ENCODE measurements at regions not wholly inside any gene's neighbourhood (a gene's known extent, or its start where the extent isn't known, plus 50 kb on each side); places are given as distances from the start of the nearest gene placed in this dataset.

DNA sequence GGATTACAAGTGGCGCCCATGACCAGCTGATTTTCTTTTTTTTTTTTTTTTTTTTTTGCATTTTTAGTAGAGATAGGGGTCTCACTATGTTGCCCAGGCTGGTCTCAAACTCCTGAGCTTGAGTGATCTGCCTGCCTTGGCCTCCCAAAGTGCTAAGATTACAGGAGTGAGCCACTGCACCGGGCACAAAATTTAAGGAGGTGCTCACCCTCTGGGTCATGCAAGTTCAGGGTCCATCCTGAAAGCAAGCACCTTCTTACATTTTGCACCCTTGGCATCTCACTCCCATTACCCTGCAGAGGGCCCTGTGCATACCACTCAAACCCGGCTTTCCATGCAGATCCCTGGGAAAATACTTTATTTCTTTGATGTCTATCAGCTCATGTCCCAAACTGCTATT is 95.6 kb upstream of the ADRA1B start:
- TF ChIP-seq, protein P1, sequence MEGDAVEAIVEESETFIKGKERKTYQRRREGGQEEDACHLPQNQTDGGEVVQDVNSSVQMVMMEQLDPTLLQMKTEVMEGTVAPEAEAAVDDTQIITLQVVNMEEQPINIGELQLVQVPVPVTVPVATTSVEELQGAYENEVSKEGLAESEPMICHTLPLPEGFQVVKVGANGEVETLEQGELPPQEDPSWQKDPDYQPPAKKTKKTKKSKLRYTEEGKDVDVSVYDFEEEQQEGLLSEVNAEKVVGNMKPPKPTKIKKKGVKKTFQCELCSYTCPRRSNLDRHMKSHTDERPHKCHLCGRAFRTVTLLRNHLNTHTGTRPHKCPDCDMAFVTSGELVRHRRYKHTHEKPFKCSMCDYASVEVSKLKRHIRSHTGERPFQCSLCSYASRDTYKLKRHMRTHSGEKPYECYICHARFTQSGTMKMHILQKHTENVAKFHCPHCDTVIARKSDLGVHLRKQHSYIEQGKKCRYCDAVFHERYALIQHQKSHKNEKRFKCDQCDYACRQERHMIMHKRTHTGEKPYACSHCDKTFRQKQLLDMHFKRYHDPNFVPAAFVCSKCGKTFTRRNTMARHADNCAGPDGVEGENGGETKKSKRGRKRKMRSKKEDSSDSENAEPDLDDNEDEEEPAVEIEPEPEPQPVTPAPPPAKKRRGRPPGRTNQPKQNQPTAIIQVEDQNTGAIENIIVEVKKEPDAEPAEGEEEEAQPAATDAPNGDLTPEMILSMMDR (IDR thresholded peaks at IDR 0.05; ENCODE audit: poor library complexity) = no peak
- TF ChIP-seq EZH2 (IDR thresholded peaks at IDR 0.05; ENCODE audit: borderline replicate concordance) (no peak), EZH2phosphoT487 (IDR thresholded peaks at IDR 0.05; ENCODE audit: low read depth, severe bottlenecking, unreplicated experiment) (no peak)
- Histone ChIP-seq H3K36me3 (replicated peaks; ENCODE audit: insufficient read depth, low read depth) (no peaks in the 10 kb centered on the region), H3K27me3 (no peaks in the 10 kb centered on the region), H3K9me2 (replicated peaks; ENCODE audit: insufficient read depth) (no peaks in the 10 kb centered on the region), H3K79me2 (no peaks in the 10 kb centered on the region), H3K4me1 (ENCODE audit: insufficient read depth) (no peaks in the 10 kb centered on the region), H4K20me1 (ENCODE audit: insufficient read depth, poor library complexity, severe bottlenecking) (no peaks in the 10 kb centered on the region), H3K27ac (no peak overlapping the region), H3K4me3 (no peak overlapping the region), H3K4me2 (no peak overlapping the region), H3K9me3 (ENCODE audit: low read depth) (no peaks in the 10 kb centered on the region), H2AFZ (no peak overlapping the region)
- WGBS (ENCODE audit: low lambda C conversion rate, missing lambda C conversion rate) = 93% methylated on average over 3 of the region's 3 CpGs
- DNase-seq (ENCODE audit: low spot score) = no peak

DNA sequence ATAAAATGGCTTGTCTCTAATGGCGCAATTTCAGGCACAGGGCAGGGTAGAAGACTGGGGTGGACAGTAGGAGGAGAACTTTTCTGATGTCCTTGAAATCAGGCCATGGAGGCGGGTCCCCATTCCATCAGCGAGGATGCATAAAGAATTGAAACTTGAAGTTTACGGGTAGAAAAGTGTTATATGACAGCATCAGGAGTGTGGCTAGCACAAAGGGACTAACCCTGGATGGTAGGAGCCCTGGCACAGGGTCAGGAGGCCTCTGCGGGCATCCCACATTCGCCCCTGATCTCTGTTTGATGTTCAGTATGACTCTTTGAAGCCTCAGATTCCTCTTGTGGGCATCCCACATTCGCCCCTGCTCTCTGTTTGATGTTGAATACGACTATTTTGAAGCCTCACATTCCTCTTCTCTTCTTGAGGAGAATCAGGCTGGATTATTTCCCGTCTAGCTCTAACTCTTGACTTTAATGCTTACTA is 94.8 kb upstream of the ADRA1B start:
- no peaks in the 10 kb centered on the region for H3K4me1 ChIP-seq (ENCODE audit: insufficient read depth)
- H3K4me2 ChIP-seq = no peak overlapping the region
- H4K20me1 ChIP-seq (ENCODE audit: insufficient read depth, poor library complexity, severe bottlenecking) = no peaks in the 10 kb centered on the region
- H3K36me3 ChIP-seq (replicated peaks; ENCODE audit: insufficient read depth, low read depth) = no peaks in the 10 kb centered on the region
- no peaks in the 10 kb centered on the region for H3K27me3 ChIP-seq
- H3K4me3 ChIP-seq = no peak overlapping the region
- DNase-seq (ENCODE audit: low spot score) = no peak
- no peak for TF ChIP-seq EZH2 (IDR thresholded peaks at IDR 0.05; ENCODE audit: borderline replicate concordance)
- TF ChIP-seq, protein P1 (IDR thresholded peaks at IDR 0.05; ENCODE audit: poor library complexity) = no peak
- no peak for TF ChIP-seq EZH2phosphoT487 (IDR thresholded peaks at IDR 0.05; ENCODE audit: low read depth, severe bottlenecking, unreplicated experiment)
- no peak overlapping the region for H3K27ac ChIP-seq
- H3K9me2 ChIP-seq (replicated peaks; ENCODE audit: insufficient read depth) = no peaks in the 10 kb centered on the region
- H3K9me3 ChIP-seq (ENCODE audit: low read depth) = no peaks in the 10 kb centered on the region
- WGBS (ENCODE audit: low lambda C conversion rate, missing lambda C conversion rate) = 92% methylated on average over 9 of the region's 9 CpGs
- no peak overlapping the region for H2AFZ ChIP-seq
- no peaks in the 10 kb centered on the region for H3K79me2 ChIP-seq

DNA sequence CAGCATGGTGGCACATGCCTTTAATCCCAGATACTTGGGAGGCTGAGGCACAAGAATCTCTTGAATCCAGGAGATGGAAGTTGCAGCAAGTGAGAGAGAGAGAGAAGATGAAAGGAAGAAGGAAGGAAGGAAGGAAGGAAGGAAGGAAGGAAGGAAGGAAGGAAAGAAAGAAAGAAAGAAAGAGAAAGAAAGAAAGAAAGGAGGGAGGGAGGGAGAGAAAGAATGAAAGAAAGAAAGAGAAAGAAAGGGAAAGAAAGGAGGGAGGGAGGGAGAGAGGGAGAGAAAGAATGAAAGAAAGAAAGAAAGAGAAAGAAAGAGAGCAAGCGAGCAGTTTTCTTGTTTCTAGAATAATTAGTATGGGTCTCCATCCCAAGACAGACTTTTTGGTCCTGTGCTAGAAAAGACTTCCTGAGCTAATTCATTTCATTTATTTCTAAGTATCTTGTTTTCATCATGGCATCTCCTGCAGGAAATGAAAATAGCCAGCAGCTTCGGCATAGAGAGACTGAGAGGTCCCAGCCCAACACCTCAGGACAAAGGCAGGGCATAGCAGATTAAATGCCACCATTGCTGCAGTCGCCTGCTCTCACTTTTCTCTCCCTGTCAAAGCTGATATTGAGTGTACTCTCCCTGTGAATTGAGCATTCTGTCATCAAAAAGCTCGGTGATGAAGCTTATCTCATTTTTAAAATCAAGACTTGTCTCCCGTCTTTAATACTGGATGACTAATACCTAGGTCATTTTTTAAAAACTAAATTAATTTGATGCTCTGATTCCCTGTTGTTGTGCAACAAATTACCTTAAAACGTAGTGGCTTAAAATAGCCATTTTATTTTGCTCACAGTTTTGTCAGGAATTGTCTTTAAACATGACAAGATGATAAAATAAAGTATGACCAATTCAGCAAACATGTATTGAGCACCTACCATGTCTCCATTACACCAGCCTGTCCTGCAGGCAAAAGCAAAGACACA is 91.8 kb upstream of the ADRA1B start:
- TF ChIP-seq, protein P1 (IDR thresholded peaks at IDR 0.05; ENCODE audit: poor library complexity) = no peak
- TF ChIP-seq EZH2 (IDR thresholded peaks at IDR 0.05; ENCODE audit: borderline replicate concordance) (no peak), EZH2phosphoT487 (IDR thresholded peaks at IDR 0.05; ENCODE audit: low read depth, severe bottlenecking, unreplicated experiment) (no peak)
- Histone ChIP-seq H3K4me2 (no peak overlapping the region), H3K79me2 (no peaks in the 10 kb centered on the region), H3K4me1 (ENCODE audit: insufficient read depth) (no peaks in the 10 kb centered on the region), H2AFZ (no peak overlapping the region), H3K27me3 (no peaks in the 10 kb centered on the region), H3K9me2 (replicated peaks; ENCODE audit: insufficient read depth) (no peaks in the 10 kb centered on the region), H3K27ac (no peak overlapping the region), H3K36me3 (replicated peaks; ENCODE audit: insufficient read depth, low read depth) (no peaks in the 10 kb centered on the region), H3K9me3 (ENCODE audit: low read depth) (no peaks in the 10 kb centered on the region), H4K20me1 (ENCODE audit: insufficient read depth, poor library complexity, severe bottlenecking) (no peaks in the 10 kb centered on the region), H3K4me3 (no peak overlapping the region)
- WGBS (ENCODE audit: low lambda C conversion rate, missing lambda C conversion rate) = 82% methylated on average over 6 of the region's 6 CpGs
- DNase-seq (ENCODE audit: low spot score) = no peak

Data from hepatocyte (in vitro differentiated cells).